Kidney (tissue), 13 donors: ENCODE measurements at regions not wholly inside any gene's neighbourhood (a gene's known extent, or its start where the extent isn't known, plus 50 kb on each side); places are given as distances from the start of the nearest gene placed in this dataset.

Experiments
- DNase-seq, 5 donors: peaks; one replicate each; pipeline ENCODE4 v3.0.0-alpha.2; 2013 to 2020
- FAIRE-seq: peaks from 2 replicates; lab custom pipeline; 2012; peaks lifted over from hg19 to GRCh38; lab: Jason Lieb, UNC
- H3K27ac ChIP-seq, 2 donors: one replicate each; pipeline ENCODE4 v1.7.0; 2013; ENCODE audit warnings: low read depth in 2 of 2, low read length in 2 of 2, inconsistent platforms in 1 of 2
- H3K27me3 ChIP-seq: one replicate; pipeline ENCODE4 v1.7.1; 2013; ENCODE audit warnings: low read length, inconsistent platforms; ENCODE audit not compliant: control insufficient read depth, insufficient read depth
- H3K36me3 ChIP-seq, 3 donors: one replicate each; pipeline versions ENCODE4 v1.7.0 to v1.7.1; 2013; ENCODE audit warnings: low read length in 3 of 3, control low read depth in 1 of 3, inconsistent platforms in 1 of 3; ENCODE audit not compliant: insufficient read depth in 3 of 3, control insufficient read depth in 2 of 3
- H3K4me1 ChIP-seq, 3 donors: one replicate each; pipeline versions ENCODE4 v1.7.0 to v1.7.1; 2013; ENCODE audit warnings: low read length in 3 of 3, inconsistent platforms in 1 of 3, low read depth in 1 of 3; ENCODE audit not compliant: control insufficient read depth in 2 of 3, insufficient read depth in 2 of 3
- H3K4me3 ChIP-seq, 3 donors: one replicate each; pipeline versions ENCODE4 v1.7.0 to v1.8.1; 2013; ENCODE audit warnings: low read length in 3 of 3, control low read depth in 1 of 3, inconsistent platforms in 1 of 3
- H3K9ac ChIP-seq, 3 donors: one replicate each; pipeline versions ENCODE4 v1.7.0 to v1.7.1; 2013; ENCODE audit warnings: low read length in 3 of 3, control low read depth in 1 of 3, inconsistent platforms in 1 of 3
- H3K9me3 ChIP-seq, 3 donors: one replicate each; pipeline versions ENCODE4 v1.7.0 to v1.7.1; 2013; ENCODE audit warnings: low read length in 3 of 3, control low read depth in 1 of 3, inconsistent platforms in 1 of 3; ENCODE audit not compliant: control insufficient read depth in 2 of 3, insufficient read depth in 1 of 3
- intact Hi-C: fragments of 100-400 bp; cut with DNase I; formaldehyde crosslinking; loops from one replicate; pipeline ENCODE4 v1.11.1; 2022
- TF ChIP-seq, protein P1 (sequence below): IDR thresholded peaks from 3 replicates; pipeline ENCODE4 v1.5.1; 2012; ENCODE audit warnings: mild to moderate bottlenecking, moderate library complexity, borderline replicate concordance; ENCODE audit not compliant: insufficient read depth; ENCODE audit errors: extremely low read depth
- donor health status: control.
- donor health status: control.
- donor health status: control.
- donor health status: control.
- donor health status: control.
- donor health status: DM: yes; HTN: yes; CAD: no.
- donor health status: Normal renal cell carcinoma (clear cell type).

- FAIRE-seq (no peak), DNase-seq (no peak)
- TF ChIP-seq, protein P1, sequence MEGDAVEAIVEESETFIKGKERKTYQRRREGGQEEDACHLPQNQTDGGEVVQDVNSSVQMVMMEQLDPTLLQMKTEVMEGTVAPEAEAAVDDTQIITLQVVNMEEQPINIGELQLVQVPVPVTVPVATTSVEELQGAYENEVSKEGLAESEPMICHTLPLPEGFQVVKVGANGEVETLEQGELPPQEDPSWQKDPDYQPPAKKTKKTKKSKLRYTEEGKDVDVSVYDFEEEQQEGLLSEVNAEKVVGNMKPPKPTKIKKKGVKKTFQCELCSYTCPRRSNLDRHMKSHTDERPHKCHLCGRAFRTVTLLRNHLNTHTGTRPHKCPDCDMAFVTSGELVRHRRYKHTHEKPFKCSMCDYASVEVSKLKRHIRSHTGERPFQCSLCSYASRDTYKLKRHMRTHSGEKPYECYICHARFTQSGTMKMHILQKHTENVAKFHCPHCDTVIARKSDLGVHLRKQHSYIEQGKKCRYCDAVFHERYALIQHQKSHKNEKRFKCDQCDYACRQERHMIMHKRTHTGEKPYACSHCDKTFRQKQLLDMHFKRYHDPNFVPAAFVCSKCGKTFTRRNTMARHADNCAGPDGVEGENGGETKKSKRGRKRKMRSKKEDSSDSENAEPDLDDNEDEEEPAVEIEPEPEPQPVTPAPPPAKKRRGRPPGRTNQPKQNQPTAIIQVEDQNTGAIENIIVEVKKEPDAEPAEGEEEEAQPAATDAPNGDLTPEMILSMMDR, result no peak
- Histone ChIP-seq H3K9me3 (no peaks in the 10 kb centered on the region), H3K36me3 (no peaks in the 10 kb centered on the region), H3K27me3 (no peaks in the 10 kb centered on the region), H3K27ac (no peak overlapping the region), H3K4me3 (no peak overlapping the region), H3K9ac (no peak overlapping the region), H3K4me1 (no peaks in the 10 kb centered on the region)
- intact Hi-C loops, result no loop called here
Observed at GRCh38 chr6:123733180-123733579, 70.5 kb upstream of the NKAIN2 start.

DNA sequence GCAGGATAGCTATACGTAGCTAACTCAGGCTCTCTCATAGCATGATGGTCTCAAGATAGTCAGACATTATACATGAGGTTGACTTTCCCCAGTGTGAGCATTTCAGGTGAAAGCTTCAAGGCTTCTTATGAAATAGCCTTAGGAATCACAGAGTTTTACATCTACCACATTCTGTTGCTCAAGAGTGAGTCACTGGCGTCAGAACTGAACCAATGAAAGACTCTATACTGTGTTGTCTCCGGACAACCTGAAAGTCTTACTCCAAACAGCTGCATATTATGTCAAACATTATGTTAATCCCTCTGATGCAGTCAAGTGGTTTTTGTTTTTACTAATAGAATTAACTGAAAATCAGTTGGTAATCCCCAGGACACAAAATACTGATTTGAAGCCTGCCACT is 79.8 kb upstream of the TRDN start:
- DNase-seq, result no peak
- H3K36me3 ChIP-seq, result no peaks in the 10 kb centered on the region
- H3K9me3 ChIP-seq, result no peaks in the 10 kb centered on the region
- no peak overlapping the region for H3K4me3 ChIP-seq
- intact Hi-C loops, result loop anchor here (10.0 kb wide), 1 partner anchor 302 kb away; no protein-coding TSS in a partner anchor
- TF ChIP-seq, protein P1, result no peak
- FAIRE-seq, result no peak
- H3K27me3 ChIP-seq, result no peaks in the 10 kb centered on the region
- no peak overlapping the region for H3K9ac ChIP-seq
- H3K27ac ChIP-seq, result no peak overlapping the region
- H3K4me1 ChIP-seq, result no peaks in the 10 kb centered on the region

- Histone ChIP-seq H3K27ac (no peak overlapping the region), H3K36me3 (no peaks in the 10 kb centered on the region), H3K4me3 (no peak overlapping the region), H3K4me1 (no peaks in the 10 kb centered on the region), H3K27me3 (no peaks in the 10 kb centered on the region), H3K9ac (no peak overlapping the region), H3K9me3 (no peaks in the 10 kb centered on the region)
- FAIRE-seq (no peak), DNase-seq (peak in 3 of 5 donors; percentile 22 to 60 (median 49))
- TF ChIP-seq, protein P1, result peak; percentile 66
- intact Hi-C loops, result loop anchor here (10.0 kb wide), 1 partner anchor 300 kb away; no protein-coding TSS in a partner anchor
Observed at GRCh38 chr6:123715006-123715863, 78.5 kb upstream of the TRDN start.
